Endothelial cell (in vitro differentiated cells): ENCODE measurements at regions not wholly inside any gene's neighbourhood (a gene's known extent, or its start where the extent isn't known, plus 50 kb on each side); places are given as distances from the start of the nearest gene placed in this dataset.
"Not testable (repeated sequence)": the region's sequence is repeated elsewhere in the genome, so short reads cannot be mapped to it uniquely, and the experiment has no call there.

Source experiments
- DNase-seq: peaks from one replicate; pipeline ENCODE4 v3.0.0; 2021; ENCODE audit warnings: low spot score
- H3K27ac Mint-ChIP-seq: one replicate; pipeline ENCODE4 v1.8.0; 2021; ENCODE audit warnings: mixed read lengths, inconsistent platforms; ENCODE audit not compliant: unreplicated experiment
- H3K27me3 Mint-ChIP-seq: one replicate; pipeline ENCODE4 v1.8.0; 2021; ENCODE audit warnings: mild to moderate bottlenecking, moderate library complexity, mixed read lengths, inconsistent platforms; ENCODE audit not compliant: unreplicated experiment
- H3K36me3 Mint-ChIP-seq: one replicate; pipeline ENCODE4 v1.8.0; 2021; ENCODE audit warnings: mild to moderate bottlenecking, low read depth, mixed read lengths, inconsistent platforms; ENCODE audit not compliant: unreplicated experiment
- H3K4me1 Mint-ChIP-seq: one replicate; pipeline ENCODE4 v1.8.0; 2021; ENCODE audit warnings: mild to moderate bottlenecking, mixed read lengths, inconsistent platforms; ENCODE audit not compliant: unreplicated experiment
- H3K4me3 Mint-ChIP-seq: one replicate; pipeline ENCODE4 v1.8.0; 2021; ENCODE audit warnings: mild to moderate bottlenecking, mixed read lengths, inconsistent platforms; ENCODE audit not compliant: unreplicated experiment
- H3K9me3 Mint-ChIP-seq: one replicate; pipeline ENCODE4 v1.8.0; 2021; ENCODE audit warnings: mixed read lengths, inconsistent platforms; ENCODE audit not compliant: unreplicated experiment
- TF ChIP-seq, protein P1 (sequence below): fragments of 200-600 bp; sonication (generic); IDR thresholded peaks from one replicate; pipeline ENCODE4 v1.5.0; 2021; ENCODE audit warnings: antibody characterized with exemption; ENCODE audit not compliant: unreplicated experiment

DNA sequence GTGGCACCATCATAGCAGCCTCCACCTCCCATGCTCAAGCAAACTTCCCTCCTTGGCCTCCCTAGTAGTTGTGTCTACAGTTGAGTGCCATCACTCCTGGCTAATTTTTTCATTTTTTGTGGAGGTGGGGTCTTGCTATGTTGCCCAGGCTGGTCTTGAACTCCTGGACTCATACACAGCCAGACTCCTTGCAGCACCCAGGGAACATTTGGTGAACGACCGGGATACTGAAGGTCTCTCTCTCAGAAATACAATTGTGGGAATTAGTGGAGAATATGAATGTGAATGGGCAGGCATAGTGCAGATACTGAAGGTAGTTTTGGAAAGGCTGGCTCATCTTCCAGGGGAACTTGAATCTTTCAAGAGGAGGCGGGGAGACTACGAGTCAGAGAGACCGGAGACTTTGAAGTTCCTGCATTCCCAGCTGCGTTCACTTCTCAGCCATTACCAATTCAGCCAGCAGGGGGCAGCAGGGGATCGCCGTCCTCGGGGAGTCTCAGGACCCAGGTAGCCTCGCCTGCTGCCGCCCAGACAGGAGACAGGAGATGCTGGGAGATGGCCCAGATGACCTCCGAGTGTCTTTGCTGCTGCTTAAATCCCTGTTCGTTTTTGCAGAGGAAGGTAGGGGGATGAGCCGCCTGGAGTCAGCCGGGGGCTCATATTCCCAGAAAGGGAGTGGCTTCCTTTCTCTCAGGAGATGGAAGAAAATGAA lies 68.6 kb downstream of the HAPSTR1 start:
- DNase-seq = peak; percentile 78
- Mint-ChIP-seq H3K36me3 (no peaks in the 10 kb centered on the region), H3K27ac (no peak overlapping the region), H3K4me1 (no peaks in the 10 kb centered on the region), H3K9me3 (no peaks in the 10 kb centered on the region), H3K4me3 (no peak overlapping the region), H3K27me3 (peaks cover 3% of the 10 kb centered on the region)
- TF ChIP-seq, protein P1, sequence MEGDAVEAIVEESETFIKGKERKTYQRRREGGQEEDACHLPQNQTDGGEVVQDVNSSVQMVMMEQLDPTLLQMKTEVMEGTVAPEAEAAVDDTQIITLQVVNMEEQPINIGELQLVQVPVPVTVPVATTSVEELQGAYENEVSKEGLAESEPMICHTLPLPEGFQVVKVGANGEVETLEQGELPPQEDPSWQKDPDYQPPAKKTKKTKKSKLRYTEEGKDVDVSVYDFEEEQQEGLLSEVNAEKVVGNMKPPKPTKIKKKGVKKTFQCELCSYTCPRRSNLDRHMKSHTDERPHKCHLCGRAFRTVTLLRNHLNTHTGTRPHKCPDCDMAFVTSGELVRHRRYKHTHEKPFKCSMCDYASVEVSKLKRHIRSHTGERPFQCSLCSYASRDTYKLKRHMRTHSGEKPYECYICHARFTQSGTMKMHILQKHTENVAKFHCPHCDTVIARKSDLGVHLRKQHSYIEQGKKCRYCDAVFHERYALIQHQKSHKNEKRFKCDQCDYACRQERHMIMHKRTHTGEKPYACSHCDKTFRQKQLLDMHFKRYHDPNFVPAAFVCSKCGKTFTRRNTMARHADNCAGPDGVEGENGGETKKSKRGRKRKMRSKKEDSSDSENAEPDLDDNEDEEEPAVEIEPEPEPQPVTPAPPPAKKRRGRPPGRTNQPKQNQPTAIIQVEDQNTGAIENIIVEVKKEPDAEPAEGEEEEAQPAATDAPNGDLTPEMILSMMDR = peak; percentile 61

DNA sequence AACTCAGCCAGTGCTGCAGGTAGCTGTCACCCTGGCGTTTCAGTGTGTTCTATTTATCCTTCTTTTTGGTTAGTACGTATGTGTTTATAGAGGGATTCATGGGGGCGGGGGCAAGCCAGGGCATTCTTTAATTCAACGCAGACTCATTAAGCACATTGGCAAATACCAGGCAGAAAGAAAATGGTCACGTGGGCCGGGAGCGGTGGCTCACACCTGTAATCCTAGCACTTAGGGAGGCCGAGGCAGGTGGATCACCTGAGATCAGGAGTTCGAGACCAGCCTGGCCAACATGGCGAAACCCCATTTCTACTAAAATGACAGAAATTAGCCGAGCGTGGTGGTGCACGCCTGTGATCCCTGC lies 69.1 kb downstream of the HAPSTR1 start:
- H3K36me3 Mint-ChIP-seq = no peaks in the 10 kb centered on the region
- H3K27me3 Mint-ChIP-seq = peaks cover 3% of the 10 kb centered on the region
- TF ChIP-seq, protein P1 = no peak
- no peak overlapping the region for H3K4me3 Mint-ChIP-seq
- no peaks in the 10 kb centered on the region for H3K9me3 Mint-ChIP-seq
- H3K4me1 Mint-ChIP-seq = no peaks in the 10 kb centered on the region
- no peak for DNase-seq
- no peak overlapping the region for H3K27ac Mint-ChIP-seq

DNA sequence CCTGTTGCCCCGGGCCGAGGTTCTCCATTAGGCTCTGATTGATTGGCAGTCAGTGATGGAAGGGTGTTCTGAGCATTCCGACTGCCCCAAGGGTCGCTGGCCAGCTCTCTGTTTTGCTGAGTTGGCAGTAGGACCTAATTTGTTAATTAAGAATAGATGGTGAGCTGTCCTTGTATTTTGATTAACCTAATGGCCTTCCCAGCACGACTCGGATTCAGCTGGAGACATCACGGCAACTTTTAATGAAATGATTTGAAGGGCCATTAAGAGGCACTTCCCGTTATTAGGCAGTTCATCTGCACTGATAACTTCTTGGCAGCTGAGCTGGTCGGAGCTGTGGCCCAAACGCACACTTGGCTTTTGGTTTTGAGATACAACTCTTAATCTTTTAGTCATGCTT lies 74.2 kb downstream of the HAPSTR1 start:
- Mint-ChIP-seq H3K27ac (no peak overlapping the region), H3K36me3 (no peaks in the 10 kb centered on the region), H3K4me3 (no peak overlapping the region), H3K9me3 (no peaks in the 10 kb centered on the region), H3K4me1 (no peaks in the 10 kb centered on the region), H3K27me3 (no peaks in the 10 kb centered on the region)
- DNase-seq = no peak
- TF ChIP-seq, protein P1 = no peak

DNA sequence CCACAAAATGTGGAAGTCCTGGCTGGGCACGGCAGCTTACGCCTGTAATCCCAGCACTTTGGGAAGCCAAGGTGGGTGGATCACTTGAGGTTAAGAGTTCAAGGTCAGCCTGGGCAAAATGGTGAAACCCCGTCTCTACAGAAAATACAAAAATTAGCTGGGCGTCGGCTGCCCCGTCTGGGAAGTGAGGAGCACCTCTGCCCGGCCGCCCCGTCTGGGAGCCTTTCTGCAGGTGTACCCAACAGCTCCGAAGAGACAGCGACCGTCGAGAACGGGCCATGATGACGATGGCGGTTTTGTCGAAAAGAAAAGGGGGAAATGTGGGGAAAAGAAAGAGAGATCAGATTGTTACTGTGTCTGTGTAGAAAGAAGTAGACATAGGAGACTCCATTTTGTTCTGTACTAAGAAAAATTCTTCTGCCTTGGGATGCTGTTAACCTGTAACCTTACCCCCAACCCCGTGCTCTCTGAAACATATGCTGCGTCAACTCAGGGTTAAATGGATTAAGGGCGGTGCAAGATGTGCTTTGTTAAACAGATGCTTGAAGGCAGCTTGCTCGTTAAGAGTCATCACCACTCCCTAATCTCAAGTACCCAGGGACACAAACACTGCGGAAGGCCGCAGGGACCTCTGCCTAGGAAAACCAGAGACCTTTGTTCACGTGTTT lies 75.0 kb downstream of the HAPSTR1 start:
- not testable (repeated sequence) for DNase-seq, H3K9me3 Mint-ChIP-seq, H3K27me3 Mint-ChIP-seq, H3K4me1 Mint-ChIP-seq, H3K36me3 Mint-ChIP-seq, H3K27ac Mint-ChIP-seq, H3K4me3 Mint-ChIP-seq

DNA sequence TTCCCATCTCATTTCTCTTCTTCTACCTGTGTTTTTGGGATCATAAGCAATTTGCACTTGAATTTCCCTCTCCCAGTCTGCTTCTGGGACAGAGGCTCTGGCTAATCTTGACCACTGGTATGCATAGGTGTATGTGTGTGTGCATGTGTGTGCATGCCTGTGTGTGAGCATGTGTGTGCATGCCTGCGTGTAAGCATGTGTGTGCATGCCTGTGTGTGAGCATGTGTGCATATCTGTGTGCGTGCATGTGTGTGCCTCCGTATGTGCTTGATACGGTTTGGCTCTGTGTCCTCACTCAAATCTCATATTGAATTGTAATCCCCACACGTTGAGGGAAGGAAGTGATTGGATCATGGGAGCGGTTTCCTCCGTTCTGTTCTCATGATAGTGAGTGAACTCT lies 77.7 kb downstream of the HAPSTR1 start:
- no peaks in the 10 kb centered on the region for H3K36me3 Mint-ChIP-seq
- DNase-seq = no peak
- H3K27me3 Mint-ChIP-seq = peaks cover 1% of the 10 kb centered on the region
- TF ChIP-seq, protein P1 = no peak
- no peak overlapping the region for H3K27ac Mint-ChIP-seq
- H3K4me3 Mint-ChIP-seq = no peak overlapping the region
- no peaks in the 10 kb centered on the region for H3K9me3 Mint-ChIP-seq
- H3K4me1 Mint-ChIP-seq = no peaks in the 10 kb centered on the region
